Left kidney (tissue), 1 donor: ENCODE measurements at regions not wholly inside any gene's neighbourhood (a gene's known extent, or its start where the extent isn't known, plus 50 kb on each side); places are given as distances from the start of the nearest gene placed in this dataset.

Experiments used
- DNase-seq: peaks from one replicate; pipeline ENCODE4 v3.0.0-alpha.2; 2013

DNA sequence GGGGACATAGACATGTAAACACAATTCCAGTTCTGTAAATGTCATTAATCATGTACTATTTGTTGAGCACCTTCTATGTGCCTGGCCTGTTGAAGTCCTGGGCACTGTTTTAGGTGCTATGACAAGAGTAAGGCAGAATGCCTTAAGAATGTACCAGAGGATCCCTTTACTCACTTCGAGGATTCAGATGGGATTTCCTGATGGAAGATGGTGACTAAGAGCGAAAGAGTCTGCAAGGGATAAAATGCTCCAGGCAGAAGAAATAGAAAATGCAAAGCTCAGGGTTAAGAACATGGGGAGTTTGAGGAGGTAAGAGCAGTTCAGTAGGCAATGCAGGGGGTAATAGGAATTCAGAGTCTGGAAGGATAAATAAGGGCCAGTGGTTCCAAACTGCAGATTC, 671.3 kb upstream of the TBX3 start:
- DNase-seq = no peak

- DNase-seq = no peak
Observed at GRCh38 chr12:115354007-115354890, 670.3 kb upstream of the TBX3 start.

- DNase-seq = no peak
Observed at GRCh38 chr12:115353467-115353866, 669.5 kb upstream of the TBX3 start.

- no peak for DNase-seq
Observed at GRCh38 chr12:115351514-115352077, 667.6 kb upstream of the TBX3 start.

- DNase-seq = no peak
Observed at GRCh38 chr12:115349711-115350110, 665.7 kb upstream of the TBX3 start.

DNA sequence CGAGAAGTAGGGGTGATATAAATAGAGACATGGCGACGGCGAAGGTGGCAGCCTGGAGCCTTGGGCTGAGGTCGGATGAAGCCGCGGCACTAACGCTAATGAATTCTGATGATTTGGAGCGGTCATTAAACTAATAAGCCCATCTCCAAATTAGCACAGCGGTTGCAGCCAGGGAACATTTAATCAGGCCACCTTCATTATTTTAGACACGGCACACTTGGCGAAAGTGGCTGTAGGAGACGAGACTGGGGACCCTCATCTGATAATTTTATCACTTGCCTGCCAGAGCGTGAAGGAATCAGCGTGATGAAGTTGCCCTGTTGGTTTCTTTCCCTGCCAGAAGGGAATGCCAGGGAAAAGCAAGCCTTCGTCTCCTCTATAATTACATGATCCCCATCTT, 664.3 kb upstream of the TBX3 start:
- no peak for DNase-seq

- DNase-seq = no peak
Observed at GRCh38 chr12:115343601-115344000, 659.6 kb upstream of the TBX3 start.

- DNase-seq = no peak
Observed at GRCh38 chr12:115343008-115343407, 659.0 kb upstream of the TBX3 start.

DNA sequence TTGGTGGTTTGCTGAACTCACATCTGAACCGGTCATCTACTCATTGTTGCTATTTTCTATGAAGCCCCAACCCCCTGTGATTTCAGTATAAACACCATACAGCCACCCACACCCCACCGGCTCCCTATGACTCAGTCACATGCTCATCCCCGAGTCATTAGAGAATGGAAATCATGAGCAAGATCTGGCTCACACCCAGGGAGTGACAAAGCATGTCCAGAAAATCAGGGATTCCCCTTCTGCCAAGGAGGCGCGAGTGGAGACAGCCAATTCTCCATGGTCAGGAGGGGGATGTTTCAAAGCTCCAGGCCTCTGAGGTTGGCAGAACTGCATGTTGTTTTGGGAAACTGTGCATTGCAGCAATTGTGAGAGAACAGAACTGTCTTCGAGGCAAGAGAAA, 657.5 kb upstream of the TBX3 start:
- DNase-seq = no peak

GRCh38 chr12:115338566-115339294, 654.8 kb upstream of the TBX3 start:
- no peak for DNase-seq

GRCh38 chr12:115337693-115338543, 653.9 kb upstream of the TBX3 start:
- no peak for DNase-seq

DNA sequence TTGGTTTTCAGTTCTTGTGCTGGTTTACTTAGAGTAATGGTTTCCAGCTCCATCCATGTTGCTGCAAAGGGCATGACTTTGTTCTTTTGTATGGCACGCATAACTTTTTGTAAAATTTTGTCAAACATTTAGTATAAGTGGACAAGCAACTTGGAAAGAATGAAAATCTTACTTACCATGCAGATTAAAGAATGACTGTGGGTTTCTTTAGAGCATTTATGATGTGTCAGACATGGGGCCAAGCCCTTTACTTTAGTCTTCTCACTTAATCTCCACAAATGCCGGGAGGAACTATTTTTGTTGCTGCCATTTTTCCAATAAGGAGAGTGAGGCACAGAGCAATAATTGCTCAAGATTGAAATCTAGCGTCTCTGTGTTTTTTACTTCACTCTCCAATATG, 652.5 kb upstream of the TBX3 start:
- DNase-seq = no peak

GRCh38 chr12:115335594-115335993, 651.6 kb upstream of the TBX3 start:
- DNase-seq = no peak

DNA sequence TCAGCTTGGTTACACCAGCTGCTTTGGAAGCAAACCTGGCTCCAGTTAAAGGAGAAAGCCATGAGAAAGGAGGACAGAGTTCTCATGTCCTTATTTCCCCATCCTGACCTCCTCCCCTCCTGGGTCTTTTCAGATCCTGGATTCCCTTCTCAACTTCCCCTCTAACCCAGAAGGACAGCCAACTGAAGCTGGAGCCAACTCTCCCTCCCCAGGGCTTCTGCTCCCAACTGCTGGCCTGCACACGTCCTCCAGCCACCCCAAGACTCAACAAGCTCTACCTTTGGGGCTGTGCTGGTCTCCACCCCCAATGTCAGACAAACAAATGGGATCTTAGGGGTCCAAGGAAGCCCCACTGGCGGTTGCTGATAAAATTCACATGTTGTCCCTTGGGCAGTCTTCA, 651.1 kb upstream of the TBX3 start:
- no peak for DNase-seq

DNA sequence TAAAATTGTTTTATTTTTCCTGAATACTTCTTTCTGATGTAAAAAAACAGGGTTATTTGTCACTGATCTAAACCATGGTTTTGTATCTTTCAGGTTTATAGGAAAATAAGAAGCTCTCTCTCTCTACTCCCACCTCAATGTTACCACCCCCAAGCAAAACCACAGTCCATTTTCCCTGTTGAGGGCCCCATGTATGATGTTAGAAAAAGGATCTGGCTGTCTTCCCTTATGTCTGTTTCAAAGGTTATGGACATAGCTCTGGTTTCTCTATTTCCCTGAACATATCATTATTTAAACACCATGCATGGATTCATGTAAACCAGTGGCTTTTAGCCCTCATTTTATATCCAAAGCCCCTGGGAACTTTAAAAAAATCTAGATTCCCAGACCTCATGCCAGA, 649.0 kb upstream of the TBX3 start:
- DNase-seq = no peak

- no peak for DNase-seq
Observed at GRCh38 chr12:115325858-115326257, 641.9 kb upstream of the TBX3 start.

DNA sequence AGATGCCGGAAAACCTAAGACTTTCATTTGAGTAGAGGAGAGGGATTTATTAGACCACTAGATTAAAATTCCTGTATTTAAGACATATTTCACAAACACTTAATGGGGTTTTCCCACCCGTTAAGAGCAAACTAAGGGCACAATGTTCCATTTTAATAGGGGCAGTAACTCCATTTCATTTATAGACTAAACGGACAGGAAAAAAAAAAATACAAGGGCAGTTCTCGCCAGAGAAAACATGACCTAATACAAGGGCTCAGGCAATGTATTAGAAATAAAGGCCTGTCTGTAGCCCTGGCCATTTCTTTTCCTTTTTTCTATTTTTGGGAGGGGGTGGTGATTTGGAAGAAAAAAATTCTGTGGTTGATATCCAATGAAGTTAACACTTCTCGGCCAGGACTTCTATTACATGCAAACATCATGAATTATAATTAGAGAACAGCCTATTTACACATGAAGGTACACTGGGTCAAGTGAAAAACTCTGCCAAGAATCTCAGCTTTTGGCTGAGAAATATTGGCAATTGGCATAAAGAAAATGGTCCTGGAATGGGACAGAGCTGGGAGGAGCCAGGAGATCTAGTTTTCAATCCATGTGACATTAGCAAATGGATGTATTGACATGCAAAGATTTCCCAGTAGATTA, 641.1 kb upstream of the TBX3 start:
- peak; percentile 31 for DNase-seq

DNA sequence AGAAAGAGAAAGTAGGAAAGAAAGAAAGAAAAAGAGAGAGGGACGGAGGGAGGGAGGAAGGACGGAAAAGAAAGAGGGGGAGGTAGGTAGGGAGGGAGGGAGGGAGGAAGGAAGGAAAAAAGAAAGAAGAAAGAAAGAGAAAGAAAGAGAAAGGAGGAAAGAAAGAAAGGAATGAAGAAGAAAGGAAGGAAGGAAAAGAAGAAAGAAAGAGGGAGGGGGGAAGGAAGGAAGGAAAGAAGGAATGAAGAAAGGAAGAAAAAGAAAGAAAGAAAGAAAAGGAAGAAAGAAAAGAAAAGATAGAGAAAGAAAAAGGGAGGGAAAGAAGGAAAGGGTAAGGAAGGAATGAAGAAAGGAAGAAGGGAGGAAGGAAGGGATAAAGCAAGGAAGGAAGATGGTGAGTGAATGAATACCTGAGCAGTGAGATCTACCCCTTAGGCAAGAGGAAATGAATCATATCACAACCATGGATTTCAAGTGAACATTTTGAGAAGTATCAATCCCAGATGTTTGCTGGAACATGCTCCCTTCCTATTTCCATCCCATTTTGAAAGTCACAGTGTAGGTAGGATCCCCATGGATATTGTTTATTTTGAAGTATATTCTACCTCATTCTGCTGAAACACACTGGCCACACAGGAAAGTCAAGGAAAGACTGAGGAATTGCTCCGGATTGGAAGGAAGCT, 639.4 kb upstream of the TBX3 start:
- DNase-seq = no peak

GRCh38 chr12:115322275-115322674, 638.3 kb upstream of the TBX3 start:
- DNase-seq = no peak

DNA sequence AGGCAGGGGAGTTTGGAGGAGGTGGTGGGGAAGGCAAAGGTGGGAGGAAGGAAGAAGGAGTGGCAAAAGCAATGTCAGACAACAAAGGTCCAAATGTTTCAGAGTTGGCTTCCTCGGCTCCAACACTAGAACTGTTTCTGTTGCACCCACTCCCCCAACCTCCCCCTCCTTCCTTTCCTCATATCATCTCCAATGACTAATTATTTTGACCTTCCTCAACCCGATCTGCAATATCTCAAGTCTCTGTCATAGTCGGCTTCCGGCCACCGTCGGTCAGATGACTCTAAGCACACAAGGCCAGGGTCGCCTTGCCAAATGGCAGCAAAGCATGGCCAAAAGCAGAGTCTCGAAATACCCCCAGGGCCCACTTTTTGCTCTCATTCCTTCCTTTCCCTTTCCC, 637.0 kb upstream of the TBX3 start:
- no peak for DNase-seq

- DNase-seq = no peak
Observed at GRCh38 chr12:115320451-115320850, 636.5 kb upstream of the TBX3 start.
